ENCODE measurements at regions not wholly inside any gene's neighbourhood (a gene's known extent, or its start where the extent isn't known, plus 50 kb on each side); places are given as distances from the start of the nearest gene placed in this dataset.
A peak's percentile ranks its signal among the peaks of the same experiment; 100 is the strongest.

DNA sequence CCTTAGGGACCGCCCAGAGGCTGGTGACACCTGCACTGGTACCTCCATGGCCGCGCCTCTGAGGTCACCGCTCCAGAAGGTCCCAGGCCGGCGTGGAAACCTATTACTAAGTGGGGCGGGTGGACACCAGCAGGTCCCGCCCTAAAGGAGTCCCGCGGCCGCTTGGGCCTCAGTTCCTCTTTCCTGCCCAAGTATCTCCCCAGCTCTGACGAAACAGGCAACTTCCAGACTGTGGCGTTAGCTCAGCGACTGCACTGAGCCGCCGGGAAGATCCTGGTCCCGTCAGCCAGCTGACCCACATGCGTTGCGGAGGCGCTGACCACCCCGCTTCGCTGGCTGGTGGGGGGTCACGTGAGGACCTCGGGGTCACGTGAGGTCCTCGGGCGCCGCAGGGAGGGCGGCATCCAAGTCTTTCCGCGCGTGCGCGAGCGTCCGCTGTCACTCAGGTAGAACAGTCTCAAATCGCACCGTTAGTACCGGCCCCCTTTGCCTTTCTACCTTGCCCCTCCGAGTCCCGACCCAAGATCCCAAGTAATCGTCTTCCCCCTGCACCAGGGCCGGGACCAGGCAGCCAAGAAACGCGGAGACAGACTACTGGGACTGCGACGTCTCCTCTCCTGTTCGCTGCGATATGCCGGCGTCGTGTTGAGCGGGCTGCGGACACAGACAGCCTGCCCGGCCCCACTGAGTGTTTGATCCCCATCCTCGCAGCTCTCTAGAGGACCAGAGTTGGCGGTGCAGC is 53.7 kb upstream of the KDM4C start:
- peak; percentile 93 for DNase-seq

DNA sequence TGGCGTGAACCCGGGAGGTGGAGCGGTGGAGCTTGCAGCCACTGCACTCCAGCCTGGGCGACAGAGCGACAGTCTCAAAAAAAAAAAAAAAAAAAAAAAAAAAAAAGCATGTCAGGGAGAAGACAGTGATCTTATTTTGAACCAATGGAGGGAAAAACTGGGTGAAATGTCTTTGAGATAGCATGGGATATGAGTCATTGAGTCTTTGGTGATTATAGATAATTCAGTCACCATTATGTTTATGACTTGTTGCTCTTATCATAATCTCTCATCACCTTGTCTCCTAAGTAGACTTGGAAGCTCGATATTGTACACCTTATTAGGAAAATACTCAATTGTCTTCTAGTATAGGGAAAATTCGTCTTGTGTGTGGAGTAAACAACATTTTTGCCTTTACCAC is 55.1 kb upstream of the KDM4C start:
- peak; percentile 62 for DNase-seq

DNA sequence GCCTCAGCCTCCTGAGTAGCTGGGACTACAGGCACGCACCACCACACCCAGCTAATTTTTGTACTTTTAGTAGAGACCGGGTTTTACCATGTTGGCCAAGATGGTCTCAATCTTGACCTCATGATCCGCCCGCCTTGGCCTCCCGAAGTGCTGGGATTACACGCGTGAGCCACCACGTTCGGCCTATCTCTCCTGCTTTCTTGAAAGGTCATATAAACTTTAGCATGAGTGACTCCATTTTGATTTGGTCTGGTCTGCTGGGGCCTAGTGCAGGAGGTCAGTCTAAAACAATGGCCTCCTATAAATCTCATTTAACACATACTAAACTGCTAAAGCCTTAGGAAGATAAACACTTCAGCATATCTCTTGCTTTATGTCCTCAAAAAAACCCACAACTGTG is 50.6 kb upstream of the GLDC start:
- no peak for DNase-seq

DNA sequence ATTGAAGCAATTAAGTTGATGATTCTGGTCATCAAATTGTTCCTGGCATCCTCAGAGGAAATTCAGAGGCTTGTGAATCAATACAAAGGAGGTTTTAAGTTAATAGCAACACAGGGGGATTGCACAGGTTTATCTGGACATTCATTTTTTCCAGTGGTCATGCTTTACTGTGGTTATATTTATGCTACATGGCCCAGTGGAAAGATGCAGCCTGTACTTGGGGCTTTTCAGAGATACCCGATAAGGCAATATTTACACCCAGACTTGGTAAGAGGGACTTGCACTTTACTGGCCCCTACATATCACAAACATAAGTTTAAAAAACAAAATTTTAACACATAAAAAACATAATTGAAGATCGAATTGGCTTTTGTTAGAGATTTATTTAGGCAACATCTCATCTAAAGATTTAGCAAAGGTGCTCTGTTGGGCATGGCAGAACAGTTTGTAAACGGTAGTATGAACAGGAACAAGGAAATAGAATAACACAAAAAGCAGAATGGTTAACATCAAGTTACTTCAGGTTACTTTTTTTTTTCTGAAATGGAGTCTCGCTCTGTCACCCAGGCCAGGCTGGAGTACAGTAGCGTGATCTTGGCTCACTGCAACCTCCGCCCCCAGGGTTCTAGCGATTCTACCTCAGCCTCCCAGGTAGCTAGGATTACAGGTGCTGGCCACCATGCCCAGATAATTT is 49.7 kb upstream of the GLDC start:
- no peak for DNase-seq
